ENCODE measurements at regions not wholly inside any gene's neighbourhood (a gene's known extent, or its start where the extent isn't known, plus 50 kb on each side); places are given as distances from the start of the nearest gene placed in this dataset.
"Not testable (repeated sequence)": the region's sequence is repeated elsewhere in the genome, so short reads cannot be mapped to it uniquely, and the experiment has no call there.

GRCh38 chr7:152913492-152913891, 153.9 kb downstream of the ACTR3B start:
- 32% methylated on average over 3 of the region's 3 CpGs for WGBS
- TF ChIP-seq ZBTB33 (IDR thresholded peaks at IDR 0.05) (no peak), HNF4G (IDR thresholded peaks at IDR 0.05) (peak; percentile 42), HNF4A (conservative IDR thresholded peaks at IDR 0.05) (peak; percentile 65 to 77), JUND (IDR thresholded peaks at IDR 0.05) (peak in 1 of 2 donors; percentile 52), RXRA (IDR thresholded peaks at IDR 0.05) (peak in 1 of 2 donors; percentile 35)
- TF ChIP-seq, protein P1, sequence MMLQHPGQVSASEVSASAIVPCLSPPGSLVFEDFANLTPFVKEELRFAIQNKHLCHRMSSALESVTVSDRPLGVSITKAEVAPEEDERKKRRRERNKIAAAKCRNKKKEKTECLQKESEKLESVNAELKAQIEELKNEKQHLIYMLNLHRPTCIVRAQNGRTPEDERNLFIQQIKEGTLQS (IDR thresholded peaks at IDR 0.05), result no peak
- H3K27ac ChIP-seq (ENCODE audit: low read depth in 1 of 2, low read length in 2 of 2), result no peak overlapping the region

GRCh38 chr7:152914014-152914844, 154.7 kb downstream of the ACTR3B start:
- no peak for TF ChIP-seq YY1 (IDR thresholded peaks at IDR 0.05)
- TF ChIP-seq, protein P2, sequence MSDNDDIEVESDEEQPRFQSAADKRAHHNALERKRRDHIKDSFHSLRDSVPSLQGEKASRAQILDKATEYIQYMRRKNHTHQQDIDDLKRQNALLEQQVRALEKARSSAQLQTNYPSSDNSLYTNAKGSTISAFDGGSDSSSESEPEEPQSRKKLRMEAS (IDR thresholded peaks at IDR 0.05), result no peak
- TF ChIP-seq EGR1 (IDR thresholded peaks at IDR 0.05; ENCODE audit: low read depth in 2 of 2), result no peak
- TF ChIP-seq RAD21 (IDR thresholded peaks at IDR 0.05), result no peak
- TF ChIP-seq RXRA (IDR thresholded peaks at IDR 0.05), result no peak
- no peak for TF ChIP-seq TAF1 (conservative IDR thresholded peaks at IDR 0.05)
- TF ChIP-seq HNF4G (IDR thresholded peaks at IDR 0.05), result no peak
- TF ChIP-seq, protein P3, sequence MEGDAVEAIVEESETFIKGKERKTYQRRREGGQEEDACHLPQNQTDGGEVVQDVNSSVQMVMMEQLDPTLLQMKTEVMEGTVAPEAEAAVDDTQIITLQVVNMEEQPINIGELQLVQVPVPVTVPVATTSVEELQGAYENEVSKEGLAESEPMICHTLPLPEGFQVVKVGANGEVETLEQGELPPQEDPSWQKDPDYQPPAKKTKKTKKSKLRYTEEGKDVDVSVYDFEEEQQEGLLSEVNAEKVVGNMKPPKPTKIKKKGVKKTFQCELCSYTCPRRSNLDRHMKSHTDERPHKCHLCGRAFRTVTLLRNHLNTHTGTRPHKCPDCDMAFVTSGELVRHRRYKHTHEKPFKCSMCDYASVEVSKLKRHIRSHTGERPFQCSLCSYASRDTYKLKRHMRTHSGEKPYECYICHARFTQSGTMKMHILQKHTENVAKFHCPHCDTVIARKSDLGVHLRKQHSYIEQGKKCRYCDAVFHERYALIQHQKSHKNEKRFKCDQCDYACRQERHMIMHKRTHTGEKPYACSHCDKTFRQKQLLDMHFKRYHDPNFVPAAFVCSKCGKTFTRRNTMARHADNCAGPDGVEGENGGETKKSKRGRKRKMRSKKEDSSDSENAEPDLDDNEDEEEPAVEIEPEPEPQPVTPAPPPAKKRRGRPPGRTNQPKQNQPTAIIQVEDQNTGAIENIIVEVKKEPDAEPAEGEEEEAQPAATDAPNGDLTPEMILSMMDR (IDR thresholded peaks at IDR 0.05; ENCODE audit: low read depth, low read length, missing input control), result no peak
- no peak for TF ChIP-seq NR2F2 (IDR thresholded peaks at IDR 0.05)
- TF ChIP-seq JUND (IDR thresholded peaks at IDR 0.05), result no peak
- TF ChIP-seq, protein P1 (IDR thresholded peaks at IDR 0.05), result no peak
- TF ChIP-seq REST (IDR thresholded peaks at IDR 0.05), result no peak
- no peak for TF ChIP-seq ZBTB33 (IDR thresholded peaks at IDR 0.05)
- TF ChIP-seq GABPA (IDR thresholded peaks at IDR 0.05 in 1 of 2, conservative IDR thresholded peaks at IDR 0.05 in 1 of 2), result no peak
- no peak for TF ChIP-seq HNF4A (conservative IDR thresholded peaks at IDR 0.05)
- Histone ChIP-seq H3K4me3 (ENCODE audit: low read depth in 1 of 3, low read length in 3 of 3) (no peak overlapping the region), H3K27ac (ENCODE audit: low read depth in 1 of 2, low read length in 2 of 2) (no peak overlapping the region), H3K9ac (ENCODE audit: low read depth in 1 of 2, low read length in 2 of 2) (no peak overlapping the region), H3K4me1 (ENCODE audit: control insufficient read depth in 4 of 4, insufficient read depth in 4 of 4, low read length in 3 of 4) (no peaks in the 10 kb centered on the region), H3K9me3 (ENCODE audit: control insufficient read depth in 4 of 4, low read length in 3 of 4) (no peaks in the 10 kb centered on the region), H3K36me3 (ENCODE audit: control insufficient read depth in 4 of 4, insufficient read depth in 3 of 4, low read depth in 1 of 4, low read length in 3 of 4) (no peaks in the 10 kb centered on the region), H3K27me3 (ENCODE audit: control insufficient read depth in 4 of 4, insufficient read depth in 4 of 4, low read length in 3 of 4) (no peaks in the 10 kb centered on the region)
- WGBS, result 95% methylated on average over 5 of the region's 5 CpGs
- DNase-seq (ENCODE audit: low spot score), result no peak

More at GRCh38 chr7:152913492-152913891, 153.9 kb downstream of the ACTR3B start:
- Histone ChIP-seq H3K27me3 (ENCODE audit: control insufficient read depth in 4 of 4, insufficient read depth in 4 of 4, low read length in 3 of 4) (no peaks in the 10 kb centered on the region), H3K9me3 (ENCODE audit: control insufficient read depth in 4 of 4, low read length in 3 of 4) (no peaks in the 10 kb centered on the region), H3K4me3 (ENCODE audit: low read depth in 1 of 3, low read length in 3 of 3) (no peak overlapping the region), H3K36me3 (ENCODE audit: control insufficient read depth in 4 of 4, insufficient read depth in 3 of 4, low read depth in 1 of 4, low read length in 3 of 4) (no peaks in the 10 kb centered on the region), H3K9ac (ENCODE audit: low read depth in 1 of 2, low read length in 2 of 2) (no peak overlapping the region), H3K4me1 (ENCODE audit: control insufficient read depth in 4 of 4, insufficient read depth in 4 of 4, low read length in 3 of 4) (no peaks in the 10 kb centered on the region)
- no peak for DNase-seq (ENCODE audit: low spot score)

- H3K4me3 ChIP-seq (ENCODE audit: low read depth in 1 of 3, low read length in 3 of 3); H3K27ac ChIP-seq (ENCODE audit: low read depth in 1 of 2, low read length in 2 of 2); H3K9me3 ChIP-seq (ENCODE audit: control insufficient read depth in 4 of 4, low read length in 3 of 4); H3K27me3 ChIP-seq (ENCODE audit: control insufficient read depth in 4 of 4, insufficient read depth in 4 of 4, low read length in 3 of 4); H3K36me3 ChIP-seq (ENCODE audit: control insufficient read depth in 4 of 4, insufficient read depth in 3 of 4, low read depth in 1 of 4, low read length in 3 of 4); H3K9ac ChIP-seq (ENCODE audit: low read depth in 1 of 2, low read length in 2 of 2); DNase-seq (ENCODE audit: low spot score); H3K4me1 ChIP-seq (ENCODE audit: control insufficient read depth in 4 of 4, insufficient read depth in 4 of 4, low read length in 3 of 4): not testable (repeated sequence)
- WGBS, result 98% methylated on average over 1 of the region's 1 CpG
Observed at GRCh38 chr7:152914845-152915102, 155.2 kb downstream of the ACTR3B start.

Measured in liver (tissue), 8 donors.